HL-60 (cell line): ENCODE measurements at regions not wholly inside any gene's neighbourhood (a gene's known extent, or its start where the extent isn't known, plus 50 kb on each side); places are given as distances from the start of the nearest gene placed in this dataset.

Source experiments
- GABPA ChIP-seq: IDR thresholded peaks from 2 replicates; pipeline ENCODE4 v1.6.1; 2012; ENCODE audit warnings: low read depth
- POLR2AphosphoS5 ChIP-seq: IDR thresholded peaks from 2 replicates; pipeline ENCODE4 v1.6.1; 2012; ENCODE audit warnings: low read depth
- TF ChIP-seq, protein P1 (sequence below): IDR thresholded peaks from one replicate; pipeline ENCODE4 v1.5.1; 2011; ENCODE audit warnings: low read length, control low read depth, inconsistent platforms; ENCODE audit not compliant: insufficient read depth

DNA sequence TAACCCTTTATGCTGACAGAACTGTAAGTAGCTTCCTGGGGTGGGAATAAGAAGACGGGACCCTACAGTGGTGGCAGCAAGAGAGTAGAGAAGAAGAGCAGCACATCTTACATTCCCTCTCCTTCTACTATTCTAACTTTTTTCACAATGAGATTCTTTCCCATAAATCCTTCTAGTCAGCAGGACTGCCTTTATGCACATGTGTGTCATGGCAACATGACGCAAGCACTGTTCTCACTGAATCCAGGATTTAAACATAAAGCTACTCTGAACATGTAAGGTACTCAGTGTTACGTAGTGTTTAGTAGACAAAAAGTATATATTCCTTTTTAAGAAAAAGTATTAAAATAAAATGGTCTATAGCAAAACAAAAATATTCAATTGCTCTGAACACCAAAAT lies 309.7 kb upstream of the LYPLAL1 start:
- TF ChIP-seq, protein P1, sequence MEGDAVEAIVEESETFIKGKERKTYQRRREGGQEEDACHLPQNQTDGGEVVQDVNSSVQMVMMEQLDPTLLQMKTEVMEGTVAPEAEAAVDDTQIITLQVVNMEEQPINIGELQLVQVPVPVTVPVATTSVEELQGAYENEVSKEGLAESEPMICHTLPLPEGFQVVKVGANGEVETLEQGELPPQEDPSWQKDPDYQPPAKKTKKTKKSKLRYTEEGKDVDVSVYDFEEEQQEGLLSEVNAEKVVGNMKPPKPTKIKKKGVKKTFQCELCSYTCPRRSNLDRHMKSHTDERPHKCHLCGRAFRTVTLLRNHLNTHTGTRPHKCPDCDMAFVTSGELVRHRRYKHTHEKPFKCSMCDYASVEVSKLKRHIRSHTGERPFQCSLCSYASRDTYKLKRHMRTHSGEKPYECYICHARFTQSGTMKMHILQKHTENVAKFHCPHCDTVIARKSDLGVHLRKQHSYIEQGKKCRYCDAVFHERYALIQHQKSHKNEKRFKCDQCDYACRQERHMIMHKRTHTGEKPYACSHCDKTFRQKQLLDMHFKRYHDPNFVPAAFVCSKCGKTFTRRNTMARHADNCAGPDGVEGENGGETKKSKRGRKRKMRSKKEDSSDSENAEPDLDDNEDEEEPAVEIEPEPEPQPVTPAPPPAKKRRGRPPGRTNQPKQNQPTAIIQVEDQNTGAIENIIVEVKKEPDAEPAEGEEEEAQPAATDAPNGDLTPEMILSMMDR, result no peak
- no peak for TF ChIP-seq GABPA
- TF ChIP-seq POLR2AphosphoS5, result no peak
